CD4-positive, alpha-beta T cell treated with Interleukin-15 for 1 hour (primary cell): ENCODE measurements at regions not wholly inside any gene's neighbourhood (a gene's known extent, or its start where the extent isn't known, plus 50 kb on each side); places are given as distances from the start of the nearest gene placed in this dataset.
"Not testable (repeated sequence)": the region's sequence is repeated elsewhere in the genome, so short reads cannot be mapped to it uniquely, and the experiment has no call there.

Source experiments
- DNase-seq: peaks from one replicate; pipeline ENCODE4 v3.0.0-alpha.2; 2020

DNA sequence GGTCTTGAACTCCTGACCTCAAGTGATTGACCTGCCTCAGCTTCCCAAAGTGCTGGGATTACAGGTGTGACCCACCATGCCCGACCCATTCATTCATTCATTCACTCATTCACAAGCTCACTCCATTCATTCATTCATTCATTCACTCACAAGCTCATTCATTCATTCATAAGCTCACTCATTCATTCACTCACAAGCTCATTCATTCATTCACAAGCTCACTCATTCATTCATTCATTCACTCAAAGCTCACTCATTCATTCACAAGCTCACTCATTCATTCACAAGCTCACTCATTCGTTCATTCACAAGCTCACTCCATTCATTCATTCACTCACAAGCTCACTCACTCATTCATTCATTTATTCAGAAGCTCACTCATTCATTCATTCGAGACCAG lies 198.6 kb downstream of the SHOX start:
- no peak for DNase-seq

GRCh38 chrX:828411-828959 lies 197.9 kb downstream of the SHOX start:
- no peak for DNase-seq

DNA sequence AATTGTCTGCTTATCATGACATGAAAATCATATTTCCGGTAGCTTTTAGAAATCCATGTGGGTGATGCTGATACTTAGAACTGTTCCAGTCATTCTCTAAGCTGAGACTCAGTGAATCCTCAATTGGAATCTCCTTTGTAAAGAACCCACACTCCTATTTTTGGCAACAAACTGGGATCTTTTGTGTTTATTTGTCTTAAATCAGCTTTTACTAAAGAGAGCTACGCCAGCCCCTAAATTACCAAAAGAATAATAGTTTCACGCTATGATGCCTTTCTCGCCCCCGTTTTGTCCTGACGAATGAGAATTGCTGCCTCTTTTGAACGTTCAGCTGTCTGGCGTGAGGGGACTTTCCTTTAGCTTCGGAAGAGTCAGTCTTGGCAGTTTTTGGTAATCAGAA lies 195.9 kb downstream of the SHOX start:
- DNase-seq: no peak

GRCh38 chrX:825991-826390 lies 195.4 kb downstream of the SHOX start:
- no peak for DNase-seq

DNA sequence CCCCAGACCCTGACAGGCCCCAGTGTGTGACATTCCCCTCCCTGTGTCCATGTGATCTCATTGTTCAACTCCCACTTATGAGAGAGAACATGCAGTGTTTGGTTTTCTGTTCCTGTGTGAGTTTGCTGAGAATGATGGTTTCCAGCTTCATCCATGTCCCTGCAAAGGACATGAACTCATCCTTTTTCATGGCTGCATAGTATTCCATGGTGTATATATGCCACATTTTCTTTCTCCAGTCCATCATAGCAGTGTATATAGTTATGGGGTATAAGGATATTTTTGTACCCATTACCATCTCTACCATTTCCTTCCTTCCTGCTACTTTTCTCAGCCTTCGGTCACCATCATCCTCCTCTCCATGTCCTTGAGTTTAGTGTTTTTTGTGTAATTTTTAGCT lies 192.5 kb downstream of the SHOX start:
- not testable (repeated sequence) for DNase-seq

DNA sequence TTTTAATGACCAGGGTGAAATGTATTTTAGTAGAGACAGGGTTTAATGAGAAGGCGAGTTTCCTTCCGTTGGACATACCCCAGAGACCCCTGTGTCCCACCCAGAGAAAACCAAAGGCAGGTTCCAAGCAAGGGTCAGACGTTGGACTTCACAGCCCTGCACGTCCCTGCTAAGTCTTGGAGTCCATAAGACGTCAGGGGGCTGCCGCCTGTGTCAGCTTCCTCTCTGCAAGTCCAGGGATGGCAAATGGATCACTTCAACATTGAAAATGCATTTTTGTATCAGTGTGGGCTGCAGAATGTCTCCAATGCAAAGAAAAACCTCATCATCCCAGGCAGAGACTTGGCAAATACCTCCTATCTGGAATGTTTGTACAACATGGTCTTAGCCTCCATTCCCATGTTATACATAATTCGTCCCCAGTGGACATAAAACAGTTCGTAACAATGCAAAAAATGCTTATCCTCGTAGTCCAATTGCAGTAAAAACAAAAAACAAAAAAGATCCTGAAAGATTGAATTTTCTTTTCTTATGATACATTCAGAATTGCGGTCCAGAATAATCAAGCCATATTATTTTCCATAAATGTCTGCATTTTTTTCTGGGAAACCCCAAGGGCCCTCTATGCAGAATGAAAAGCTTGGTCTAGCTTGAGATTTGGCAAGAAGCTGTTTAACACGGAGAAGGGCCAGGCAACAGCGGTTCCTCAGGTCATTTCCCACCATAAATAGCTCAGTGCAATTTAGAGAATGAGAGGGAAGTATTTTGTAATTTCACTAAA lies 190.9 kb downstream of the SHOX start:
- no peak for DNase-seq

- DNase-seq: no peak
Measured at GRCh38 chrX:819684-820083, 189.1 kb downstream of the SHOX start.

- DNase-seq: no peak
Measured at GRCh38 chrX:817759-818300, 187.2 kb downstream of the SHOX start.

DNA sequence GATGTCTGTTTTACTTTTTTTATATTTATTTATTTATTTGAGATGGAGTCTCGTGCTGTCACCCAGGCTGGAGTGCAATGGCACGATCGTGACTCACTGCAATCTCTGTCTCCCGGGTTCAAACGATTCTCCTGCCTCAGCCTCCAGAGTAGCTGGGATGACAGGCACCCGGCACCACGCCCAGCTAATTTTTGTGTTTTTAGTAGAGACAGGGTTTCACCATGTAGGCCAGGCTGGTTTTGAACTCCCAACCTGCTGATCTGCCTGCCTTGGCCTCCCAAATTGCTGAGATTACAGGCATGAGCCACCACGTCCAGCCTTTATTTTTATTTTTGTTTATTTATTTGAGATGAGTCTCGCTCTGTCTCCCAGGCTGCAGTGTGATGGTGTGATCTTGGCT lies 186.6 kb downstream of the SHOX start:
- DNase-seq: not testable (repeated sequence)

GRCh38 chrX:816411-816810 lies 185.8 kb downstream of the SHOX start:
- DNase-seq: no peak

- DNase-seq: no peak
Measured at GRCh38 chrX:810186-810585, 179.6 kb downstream of the SHOX start.

DNA sequence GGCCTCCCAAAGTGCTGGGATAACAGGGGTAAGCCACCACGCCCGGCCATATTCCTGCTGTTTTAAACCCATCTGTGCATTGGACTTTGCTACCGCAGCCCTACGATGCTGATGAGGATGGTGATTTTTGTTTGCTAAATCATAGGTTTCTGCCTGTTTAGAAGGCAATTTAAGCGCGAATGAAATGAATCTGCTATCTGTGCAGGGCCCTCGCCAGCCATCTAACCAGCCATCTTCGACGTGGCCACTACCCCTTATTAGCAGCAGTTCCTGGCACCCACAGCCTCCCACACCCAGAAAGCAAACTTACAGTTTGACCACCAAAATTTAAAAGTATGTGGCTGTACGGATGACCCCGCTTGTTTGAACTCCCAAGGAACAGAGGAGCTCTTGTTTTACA lies 178.5 kb downstream of the SHOX start:
- DNase-seq: no peak

- no peak for DNase-seq
Measured at GRCh38 chrX:806586-806985, 176.0 kb downstream of the SHOX start.

GRCh38 chrX:805988-806387 lies 175.4 kb downstream of the SHOX start:
- DNase-seq: no peak

DNA sequence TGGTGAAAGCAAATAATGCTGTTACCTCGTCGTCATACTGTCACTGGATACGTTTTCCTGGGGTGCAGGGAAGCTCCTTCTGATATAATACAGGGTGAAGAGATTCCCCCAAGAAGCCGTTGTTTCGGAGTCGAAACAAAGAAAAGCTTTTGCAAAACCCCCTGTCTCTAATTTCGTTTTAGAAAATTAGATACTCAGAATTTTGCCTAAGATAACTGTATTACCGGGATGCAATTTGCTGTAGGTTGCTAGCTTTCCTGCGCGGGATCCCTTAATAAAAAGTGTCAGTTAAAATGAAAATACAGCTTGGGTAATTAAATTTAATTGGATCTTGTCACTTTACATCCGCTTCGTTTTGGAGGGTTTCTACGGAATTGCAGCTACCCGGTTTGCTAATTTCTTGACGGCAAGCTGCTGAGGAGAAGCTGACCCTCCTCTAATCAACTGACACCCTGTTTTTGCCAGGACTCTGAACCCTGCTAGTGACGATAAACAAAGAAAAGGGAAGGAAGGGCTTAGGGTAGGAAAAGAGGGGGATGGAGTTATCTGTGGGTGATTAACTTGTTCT lies 174.6 kb downstream of the SHOX start:
- DNase-seq: no peak

GRCh38 chrX:802846-803245 lies 172.3 kb downstream of the SHOX start:
- DNase-seq: no peak

- no peak for DNase-seq
Measured at GRCh38 chrX:799808-800207, 169.2 kb downstream of the SHOX start.

GRCh38 chrX:794311-794710 lies 163.7 kb downstream of the SHOX start:
- no peak for DNase-seq

GRCh38 chrX:793216-793770 lies 162.7 kb downstream of the SHOX start:
- no peak for DNase-seq

DNA sequence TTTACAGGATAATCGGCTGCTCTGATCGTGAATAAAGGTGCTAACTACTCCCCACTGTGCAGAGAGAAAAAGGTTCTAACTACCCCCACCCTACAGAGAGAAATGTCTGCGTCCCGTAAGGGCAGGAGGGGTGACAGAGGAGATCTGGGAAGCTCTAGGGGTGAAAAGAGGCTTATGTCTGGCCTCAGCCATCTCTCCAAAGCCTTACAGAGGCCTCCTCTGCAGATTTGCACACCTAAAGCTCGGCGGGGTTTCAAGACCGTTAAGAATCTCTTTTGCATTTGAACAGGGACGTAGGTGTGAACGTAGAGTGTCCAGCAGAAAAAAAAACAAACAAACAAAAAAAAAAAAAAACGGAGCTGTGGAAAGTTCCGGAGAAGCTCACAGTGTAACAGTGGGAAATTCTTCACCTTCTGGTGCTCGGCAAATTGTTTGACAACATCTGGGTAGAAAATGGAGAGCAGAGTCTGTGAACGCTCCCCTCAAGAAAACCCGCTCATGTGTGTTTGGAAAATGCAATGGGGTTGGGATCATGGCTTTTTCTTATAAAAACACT lies 161.0 kb downstream of the SHOX start:
- DNase-seq: no peak

GRCh38 chrX:790783-791360 lies 160.3 kb downstream of the SHOX start:
- no peak for DNase-seq

DNA sequence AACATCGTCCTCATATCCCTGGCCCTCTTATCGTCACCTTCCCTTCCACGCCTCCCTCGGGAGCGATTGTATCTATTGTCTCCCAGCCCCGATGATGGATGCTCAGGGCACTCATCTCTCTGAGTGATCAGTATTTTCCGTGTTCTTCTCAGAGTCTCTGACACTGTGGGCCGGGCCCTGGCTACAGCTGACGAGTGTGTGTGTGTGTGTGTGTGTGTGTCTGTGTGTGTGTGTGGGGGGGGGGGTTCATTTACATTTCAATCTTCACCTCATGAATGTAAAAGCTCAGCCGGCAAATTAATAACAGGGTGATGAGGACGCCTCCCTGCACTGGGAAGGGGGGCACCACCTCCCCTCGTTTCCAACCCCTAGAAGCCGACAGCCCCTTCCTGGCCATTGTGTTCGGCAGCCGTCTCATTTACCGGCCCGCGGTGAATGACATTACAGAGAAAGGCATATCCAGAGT lies 159.5 kb downstream of the SHOX start:
- no peak for DNase-seq

DNA sequence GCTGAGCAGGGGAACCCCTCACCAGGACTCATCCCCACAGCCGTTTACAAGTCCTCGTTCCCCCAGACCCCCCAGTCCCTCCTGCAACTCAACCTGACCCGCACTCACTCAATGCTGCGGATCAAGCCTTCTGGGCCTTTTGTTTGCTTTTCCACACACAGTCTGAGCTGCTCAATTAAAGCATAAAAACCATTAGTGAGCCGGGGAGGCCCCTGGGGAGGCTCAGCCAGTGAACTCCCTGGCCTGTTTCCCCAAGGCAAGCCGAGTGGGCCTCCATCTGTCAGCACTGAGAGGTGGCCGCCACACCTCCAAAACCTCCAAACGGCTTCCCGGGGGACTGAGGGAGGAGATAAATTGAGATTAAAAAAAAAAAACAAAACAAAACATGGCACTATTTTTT lies 158.5 kb downstream of the SHOX start:
- DNase-seq: no peak
